ENCODE measurements at regions not wholly inside any gene's neighbourhood (a gene's known extent, or its start where the extent isn't known, plus 50 kb on each side); places are given as distances from the start of the nearest gene placed in this dataset.
"Not testable (repeated sequence)": the region's sequence is repeated elsewhere in the genome, so short reads cannot be mapped to it uniquely, and the experiment has no call there.

DNA sequence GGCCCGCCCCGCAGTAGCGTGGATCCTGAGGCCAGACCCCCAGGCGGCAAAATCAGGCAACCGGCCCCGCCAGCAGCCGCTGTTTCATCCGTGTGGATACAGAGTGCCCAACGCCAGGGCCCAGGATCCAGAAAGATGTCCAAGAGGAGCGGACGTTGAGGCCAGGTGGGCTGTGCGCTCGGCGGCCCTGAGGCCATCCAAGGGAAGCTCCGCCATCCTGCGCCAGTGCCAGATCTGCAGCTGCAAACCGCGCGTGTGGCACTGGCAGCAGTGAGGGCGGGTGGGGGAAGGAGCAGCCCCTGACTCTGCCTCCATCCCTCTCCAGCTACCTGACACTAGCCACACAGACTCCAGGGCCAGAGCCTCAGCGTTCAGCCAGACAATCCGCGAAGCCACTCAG is 668.2 kb downstream of the SPATA31A6 start:
- not testable (repeated sequence) for TF ChIP-seq CTCF, POLR2A (IDR thresholded peaks at IDR 0.05)
